ENCODE measurements at regions not wholly inside any gene's neighbourhood (a gene's known extent, or its start where the extent isn't known, plus 50 kb on each side); places are given as distances from the start of the nearest gene placed in this dataset.

DNA sequence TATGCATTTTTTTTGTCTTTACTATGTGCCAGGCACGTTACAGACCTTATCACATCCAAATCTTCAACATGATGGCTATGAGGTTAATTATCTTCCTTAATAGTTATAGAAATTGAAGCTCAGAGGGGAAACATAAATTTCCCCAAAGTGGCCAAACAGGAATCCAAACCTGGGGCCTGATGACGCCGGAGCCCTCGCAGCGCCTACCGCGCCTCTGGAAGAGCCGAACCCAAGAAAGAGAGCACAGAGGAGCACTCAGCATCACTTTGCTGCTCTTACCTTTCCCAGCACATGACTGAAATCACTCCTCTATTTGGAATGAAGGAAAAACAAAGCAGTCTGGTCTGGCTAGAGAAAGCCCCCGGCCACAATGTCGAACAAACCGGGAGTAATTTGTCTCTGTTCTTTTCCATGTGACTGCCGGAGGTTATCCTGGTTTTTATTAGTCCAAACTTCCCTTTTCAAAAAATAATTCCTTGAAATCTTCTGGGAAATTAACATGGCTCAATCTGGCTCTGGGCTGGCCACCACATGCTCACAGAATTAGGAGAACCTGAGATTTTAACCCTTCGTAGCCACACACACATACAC is 195.5 kb downstream of the ADSS2 start:
- TF ChIP-seq CTCF (IDR thresholded peaks at IDR 0.05) (no peak), POLR2A (IDR thresholded peaks at IDR 0.05) (no peak), POLR2AphosphoS5 (IDR thresholded peaks at IDR 0.05; ENCODE audit: insufficient read depth in 1 of 2, low read depth in 1 of 2) (no peak)

All from vagina (tissue), 2 donors.